T-helper 17 cell (primary cell): ENCODE measurements at regions not wholly inside any gene's neighbourhood (a gene's known extent, or its start where the extent isn't known, plus 50 kb on each side); places are given as distances from the start of the nearest gene placed in this dataset.
A peak's percentile ranks its signal among the peaks of the same experiment; 100 is the strongest.

Source experiments
- ATAC-seq: fragments of 150-1000 bp; cut with Tn5 transposase; 2 replicates; pipeline ENCODE4 v1.10.0; 2021; ENCODE audit warnings: mild to moderate bottlenecking, moderate library complexity
- DNase-seq, 3 donors: peaks; one replicate each; pipeline versions ENCODE4 v3.0.0 to v3.0.0-alpha.2; 2020 to 2021
- H3K9me3 ChIP-seq: one replicate; pipeline ENCODE4 v1.7.0; 2013; ENCODE audit warnings: low read length, mild to moderate bottlenecking; ENCODE audit not compliant: control insufficient read depth, poor library complexity, severe bottlenecking
- H3K27ac Mint-ChIP-seq: one replicate; pipeline ENCODE4 v1.8.0; 2022; ENCODE audit warnings: mild to moderate bottlenecking, moderate library complexity, mixed read lengths
- H3K27me3 Mint-ChIP-seq: one replicate; pipeline ENCODE4 v1.8.0; 2022; ENCODE audit warnings: mixed read lengths
- H3K36me3 Mint-ChIP-seq: one replicate; pipeline ENCODE4 v1.8.0; 2022; ENCODE audit warnings: low read depth, mixed read lengths
- H3K4me1 Mint-ChIP-seq: one replicate; pipeline ENCODE4 v1.8.0; 2022; ENCODE audit warnings: mild to moderate bottlenecking, mixed read lengths
- H3K4me3 Mint-ChIP-seq: one replicate; pipeline ENCODE4 v1.8.0; 2022; ENCODE audit warnings: mild to moderate bottlenecking, moderate library complexity, mixed read lengths

- H3K9me3 ChIP-seq = no peaks in the 10 kb centered on the region
- peak overlapping the region; percentile 57 for H3K27ac Mint-ChIP-seq
Observed at GRCh38 chr3:18649666-18650363, 224.7 kb upstream of the SATB1 start.

GRCh38 chr3:18648868-18649462, 223.8 kb upstream of the SATB1 start:
- H3K9me3 ChIP-seq = no peaks in the 10 kb centered on the region
- H3K27ac Mint-ChIP-seq = no peak overlapping the region
- H3K27me3 Mint-ChIP-seq = no peaks in the 10 kb centered on the region
- peaks cover 26% of the 10 kb centered on the region for H3K4me1 Mint-ChIP-seq
- ATAC-seq (no peak), DNase-seq (no peak)
- no peak overlapping the region for H3K4me3 Mint-ChIP-seq
- H3K36me3 Mint-ChIP-seq = peaks cover 5% of the 10 kb centered on the region

More at GRCh38 chr3:18649666-18650363, 224.7 kb upstream of the SATB1 start:
- ATAC-seq (peak; percentile 55), DNase-seq (no peak)
- Mint-ChIP-seq H3K27me3 (no peaks in the 10 kb centered on the region), H3K4me3 (no peak overlapping the region), H3K4me1 (peaks cover 23% of the 10 kb centered on the region), H3K36me3 (peaks cover 5% of the 10 kb centered on the region)

- peaks cover 32% of the 10 kb centered on the region for H3K4me1 Mint-ChIP-seq
- DNase-seq (no peak), ATAC-seq (no peak)
- no peaks in the 10 kb centered on the region for H3K27me3 Mint-ChIP-seq
- H3K9me3 ChIP-seq = no peaks in the 10 kb centered on the region
- H3K4me3 Mint-ChIP-seq = no peak overlapping the region
- no peak overlapping the region for H3K27ac Mint-ChIP-seq
- peaks cover 5% of the 10 kb centered on the region for H3K36me3 Mint-ChIP-seq
Observed at GRCh38 chr3:18648159-18648558, 223.0 kb upstream of the SATB1 start.

GRCh38 chr3:18645619-18646018, 220.5 kb upstream of the SATB1 start:
- H3K36me3 Mint-ChIP-seq = peaks cover 5% of the 10 kb centered on the region
- no peaks in the 10 kb centered on the region for H3K27me3 Mint-ChIP-seq
- no peak for ATAC-seq
- H3K27ac Mint-ChIP-seq = no peak overlapping the region
- no peak overlapping the region for H3K4me3 Mint-ChIP-seq
- no peak for DNase-seq
- H3K9me3 ChIP-seq = no peaks in the 10 kb centered on the region
- H3K4me1 Mint-ChIP-seq = peaks cover 38% of the 10 kb centered on the region

- DNase-seq (no peak), ATAC-seq (peak; percentile 48)
- H3K36me3 Mint-ChIP-seq = peaks cover 5% of the 10 kb centered on the region
- no peaks in the 10 kb centered on the region for H3K27me3 Mint-ChIP-seq
- peak overlapping the region; percentile 28 for H3K4me3 Mint-ChIP-seq
- peak overlapping the region; percentile 42 for H3K27ac Mint-ChIP-seq
- no peaks in the 10 kb centered on the region for H3K9me3 ChIP-seq
- peaks cover 24% of the 10 kb centered on the region for H3K4me1 Mint-ChIP-seq
Observed at GRCh38 chr3:18643281-18643680, 218.1 kb upstream of the SATB1 start.

GRCh38 chr3:18641916-18642315, 216.8 kb upstream of the SATB1 start:
- H3K9me3 ChIP-seq = no peaks in the 10 kb centered on the region
- Mint-ChIP-seq H3K36me3 (peaks cover 2% of the 10 kb centered on the region), H3K4me3 (no peak overlapping the region), H3K27ac (peak overlapping the region; percentile 42), H3K27me3 (no peaks in the 10 kb centered on the region), H3K4me1 (peaks cover 19% of the 10 kb centered on the region)
- ATAC-seq (no peak), DNase-seq (no peak)

- Mint-ChIP-seq H3K36me3 (no peaks in the 10 kb centered on the region), H3K27ac (no peak overlapping the region), H3K4me3 (no peak overlapping the region), H3K27me3 (no peaks in the 10 kb centered on the region), H3K4me1 (no peaks in the 10 kb centered on the region)
- no peaks in the 10 kb centered on the region for H3K9me3 ChIP-seq
- no peak for DNase-seq
- no peak for ATAC-seq
Observed at GRCh38 chr3:18635215-18635614, 210.1 kb upstream of the SATB1 start.

- H3K9me3 ChIP-seq = no peaks in the 10 kb centered on the region
- no peak overlapping the region for H3K4me3 Mint-ChIP-seq
- H3K27ac Mint-ChIP-seq = no peak overlapping the region
- no peaks in the 10 kb centered on the region for H3K4me1 Mint-ChIP-seq
- DNase-seq (no peak), ATAC-seq (no peak)
- H3K27me3 Mint-ChIP-seq = no peaks in the 10 kb centered on the region
- H3K36me3 Mint-ChIP-seq = no peaks in the 10 kb centered on the region
Observed at GRCh38 chr3:18634461-18634860, 209.3 kb upstream of the SATB1 start.

GRCh38 chr3:18633002-18633401, 207.9 kb upstream of the SATB1 start:
- DNase-seq (no peak), ATAC-seq (no peak)
- Mint-ChIP-seq H3K36me3 (no peaks in the 10 kb centered on the region), H3K4me1 (no peaks in the 10 kb centered on the region), H3K27me3 (no peaks in the 10 kb centered on the region), H3K27ac (no peak overlapping the region), H3K4me3 (no peak overlapping the region)
- no peaks in the 10 kb centered on the region for H3K9me3 ChIP-seq

- Mint-ChIP-seq H3K27me3 (no peaks in the 10 kb centered on the region), H3K27ac (no peak overlapping the region), H3K4me3 (no peak overlapping the region), H3K4me1 (no peaks in the 10 kb centered on the region), H3K36me3 (no peaks in the 10 kb centered on the region)
- no peaks in the 10 kb centered on the region for H3K9me3 ChIP-seq
- DNase-seq = no peak
- ATAC-seq = no peak
Observed at GRCh38 chr3:18630295-18630694, 205.2 kb upstream of the SATB1 start.

- peaks cover 3% of the 10 kb centered on the region for H3K9me3 ChIP-seq
- no peak overlapping the region for H3K4me3 Mint-ChIP-seq
- DNase-seq (no peak), ATAC-seq (no peak)
- H3K27me3 Mint-ChIP-seq = no peaks in the 10 kb centered on the region
- no peak overlapping the region for H3K27ac Mint-ChIP-seq
- no peaks in the 10 kb centered on the region for H3K36me3 Mint-ChIP-seq
- H3K4me1 Mint-ChIP-seq = peaks cover 8% of the 10 kb centered on the region
Observed at GRCh38 chr3:18625085-18625484, 199.9 kb upstream of the SATB1 start.

- H3K36me3 Mint-ChIP-seq = no peaks in the 10 kb centered on the region
- no peak overlapping the region for H3K4me3 Mint-ChIP-seq
- no peak for DNase-seq
- H3K4me1 Mint-ChIP-seq = peaks cover 8% of the 10 kb centered on the region
- ATAC-seq = no peak
- no peak overlapping the region for H3K27ac Mint-ChIP-seq
- H3K9me3 ChIP-seq = peaks cover 3% of the 10 kb centered on the region
- no peaks in the 10 kb centered on the region for H3K27me3 Mint-ChIP-seq
Observed at GRCh38 chr3:18623220-18623619, 198.1 kb upstream of the SATB1 start.

GRCh38 chr3:18618723-18619122, 193.6 kb upstream of the SATB1 start:
- Mint-ChIP-seq H3K27ac (no peak overlapping the region), H3K4me1 (no peaks in the 10 kb centered on the region), H3K27me3 (no peaks in the 10 kb centered on the region), H3K36me3 (no peaks in the 10 kb centered on the region), H3K4me3 (no peak overlapping the region)
- DNase-seq (no peak), ATAC-seq (no peak)
- peaks cover 1% of the 10 kb centered on the region for H3K9me3 ChIP-seq

GRCh38 chr3:18611991-18612390, 186.9 kb upstream of the SATB1 start:
- ATAC-seq (no peak), DNase-seq (no peak)
- Mint-ChIP-seq H3K36me3 (no peaks in the 10 kb centered on the region), H3K27me3 (no peaks in the 10 kb centered on the region), H3K4me1 (no peaks in the 10 kb centered on the region), H3K4me3 (no peak overlapping the region), H3K27ac (no peak overlapping the region)
- H3K9me3 ChIP-seq = no peaks in the 10 kb centered on the region
